ENCODE measurements at regions not wholly inside any gene's neighbourhood (a gene's known extent, or its start where the extent isn't known, plus 50 kb on each side); places are given as distances from the start of the nearest gene placed in this dataset.

GRCh38 chr9:86405926-86406325, 51.7 kb upstream of the TUT7 start:
- TF ChIP-seq CTCF (conservative IDR thresholded peaks at IDR 0.05) (no peak), EZH2 (IDR thresholded peaks at IDR 0.05; ENCODE audit: low read depth) (no peak)

Data from PC-9 (cell line).